Thyroid gland (tissue), 4 donors: ENCODE measurements at regions not wholly inside any gene's neighbourhood (a gene's known extent, or its start where the extent isn't known, plus 50 kb on each side); places are given as distances from the start of the nearest gene placed in this dataset.

Experiments used
- CTCF ChIP-seq, 6 experiments: fragments of 200-600 bp in 3 of 6; fragments of 450-650 bp in 3 of 6; sonication (generic) in 3 of 6; IDR thresholded peaks; one replicate each; pipeline ENCODE4 v1.5.1; 2016 to 2019; ENCODE audit warnings: antibody characterized with exemption in 6 of 6, mild to moderate bottlenecking in 2 of 6, inconsistent platforms in 1 of 6, moderate library complexity in 1 of 6
- POLR2A ChIP-seq, 2 donors: fragments of 450-650 bp; IDR thresholded peaks; one replicate each; pipeline ENCODE4 v1.6.1; 2017; ENCODE audit warnings: antibody characterized with exemption in 2 of 2, mild to moderate bottlenecking in 2 of 2, moderate library complexity in 1 of 2

- no peak for TF ChIP-seq CTCF (IDR thresholded peaks at IDR 0.05)
- TF ChIP-seq POLR2A (IDR thresholded peaks at IDR 0.05), result no peak
Observed at GRCh38 chr2:64392529-64392928, 61.4 kb upstream of the LGALSL start.
